ENCODE measurements at regions not wholly inside any gene's neighbourhood (a gene's known extent, or its start where the extent isn't known, plus 50 kb on each side); places are given as distances from the start of the nearest gene placed in this dataset.

- no peak for TF ChIP-seq RAD21 (IDR thresholded peaks at IDR 0.05; ENCODE audit: low read length)
- TF ChIP-seq RFX5 (IDR thresholded peaks at IDR 0.05; ENCODE audit: low read length) = no peak
- TF ChIP-seq FOXJ3 (CRISPR knock-in tag; IDR thresholded peaks at IDR 0.05) = no peak
- TF ChIP-seq TEAD4 (IDR thresholded peaks at IDR 0.05; ENCODE audit: borderline replicate concordance, insufficient read depth) = no peak
- TF ChIP-seq NFIC (IDR thresholded peaks at IDR 0.05; ENCODE audit: borderline replicate concordance) = no peak
- TF ChIP-seq IRF3 (IDR thresholded peaks at IDR 0.05; ENCODE audit: low read depth, low read length) = no peak
- TF ChIP-seq MXI1 (IDR thresholded peaks at IDR 0.05; ENCODE audit: low read depth, low read length) = no peak
- no peak for TF ChIP-seq USF1 (IDR thresholded peaks at IDR 0.05; ENCODE audit: borderline replicate concordance, low read depth)
- no peak for TF ChIP-seq MAX (IDR thresholded peaks at IDR 0.05; ENCODE audit: low read depth)
These were observed 809.3 kb upstream of the CDH6 start (continued) for GRCh38 chr5:30384171-30384570.

- POLR2A ChIA-PET = no interaction called here
- no peak overlapping the region for H2AFZ ChIP-seq (ENCODE audit: low read depth)
- H3K36me3 ChIP-seq (replicated peaks in 1 of 2; ENCODE audit: control insufficient read depth in 1 of 2, insufficient read depth in 2 of 2, low read length in 1 of 2) = no peaks in the 10 kb centered on the region
- H3K9ac ChIP-seq = no peak overlapping the region
- H3K9me2 ChIP-seq = no peaks in the 10 kb centered on the region
- H3K79me2 ChIP-seq (ENCODE audit: insufficient read depth) = no peaks in the 10 kb centered on the region
- no peaks in the 10 kb centered on the region for H4K20me1 ChIP-seq (ENCODE audit: insufficient read depth)
- TF ChIP-seq TCF12 (IDR thresholded peaks at IDR 0.05) = no peak
- no peak for TF ChIP-seq TAF1 (IDR thresholded peaks at IDR 0.05; ENCODE audit: borderline replicate concordance, low read depth, low read length)
- no peak for TF ChIP-seq USF1 (IDR thresholded peaks at IDR 0.05; ENCODE audit: borderline replicate concordance, low read depth)
- no peak for TF ChIP-seq POLR2AphosphoS5 (IDR thresholded peaks at IDR 0.05; ENCODE audit: low read depth, low read length)
- TF ChIP-seq RXRA (IDR thresholded peaks at IDR 0.05; ENCODE audit: borderline replicate concordance, low read depth) = no peak
- TF ChIP-seq EZH2phosphoT487 (IDR thresholded peaks at IDR 0.05; ENCODE audit: borderline replicate concordance, low read depth) = no peak
- TF ChIP-seq RCOR1 (IDR thresholded peaks at IDR 0.05; ENCODE audit: low read length) = no peak
- no peak for TF ChIP-seq FOXM1 (IDR thresholded peaks at IDR 0.05; ENCODE audit: low read depth)
- TF ChIP-seq NFIC (IDR thresholded peaks at IDR 0.05; ENCODE audit: borderline replicate concordance) = no peak
- no peak for TF ChIP-seq MXI1 (IDR thresholded peaks at IDR 0.05; ENCODE audit: low read depth, low read length)
- no peak for TF ChIP-seq GABPA (IDR thresholded peaks at IDR 0.05; ENCODE audit: low read depth)
- no peak for TF ChIP-seq CTCF (IDR thresholded peaks at IDR 0.05)
- no peak for TF ChIP-seq PBX3 (IDR thresholded peaks at IDR 0.05)
- TF ChIP-seq ELF1 (IDR thresholded peaks at IDR 0.05) = no peak
- no peak for TF ChIP-seq FOSL2 (IDR thresholded peaks at IDR 0.05; ENCODE audit: borderline replicate concordance, low read depth)
- TF ChIP-seq MEF2A (IDR thresholded peaks at IDR 0.05; ENCODE audit: borderline replicate concordance, low read depth) = no peak
- TF ChIP-seq JUND (IDR thresholded peaks at IDR 0.05) = no peak
- 3% methylated on average over 4 of the region's 4 CpGs for WGBS (ENCODE audit: low lambda C conversion rate)
- DNase-seq = no peak
- no peak overlapping the region for H3K4me3 ChIP-seq (ENCODE audit: low read depth in 2 of 2, low read length in 1 of 2)
- no peaks in the 10 kb centered on the region for H3K27me3 ChIP-seq (ENCODE audit: insufficient read depth)
- no peaks in the 10 kb centered on the region for H3F3A ChIP-seq (replicated peaks; ENCODE audit: insufficient read depth)
- CTCF ChIA-PET = no interaction called here
- no peak overlapping the region for H3K4me2 ChIP-seq
- no peaks in the 10 kb centered on the region for H3K9me3 ChIP-seq
- H3K27ac ChIP-seq (ENCODE audit: low read depth in 2 of 2, low read length in 1 of 2) = no peak overlapping the region
- H3K4me1 ChIP-seq (ENCODE audit: control insufficient read depth in 1 of 2, insufficient read depth in 2 of 2, low read depth in 1 of 2, low read length in 1 of 2) = no peaks in the 10 kb centered on the region
These were observed 813.3 kb upstream of the CDH6 start for GRCh38 chr5:30380228-30380627.

Data from SK-N-SH (cell line).